ENCODE measurements at regions not wholly inside any gene's neighbourhood (a gene's known extent, or its start where the extent isn't known, plus 50 kb on each side); places are given as distances from the start of the nearest gene placed in this dataset.

- H3K9me3 ChIP-seq (ENCODE audit: control insufficient read depth, low read length), result no peaks in the 10 kb centered on the region
- no peak for TF ChIP-seq CTCF (IDR thresholded peaks at IDR 0.05)
- H2AFZ ChIP-seq, result peak overlapping the region; percentile 64
- H3K27ac ChIP-seq, result no peak overlapping the region
- H3K36me3 ChIP-seq (ENCODE audit: control insufficient read depth, insufficient read depth, low read length), result no peaks in the 10 kb centered on the region
- no peaks in the 10 kb centered on the region for H3K27me3 ChIP-seq (ENCODE audit: control insufficient read depth, insufficient read depth, low read length)
- no peaks in the 10 kb centered on the region for H3K79me2 ChIP-seq
- H3K4me1 ChIP-seq, result no peaks in the 10 kb centered on the region
- H3K4me2 ChIP-seq (ENCODE audit: low read length), result peak overlapping the region; percentile 44
- H3K4me3 ChIP-seq (ENCODE audit: low read depth, low read length), result no peak overlapping the region
- H3K9ac ChIP-seq, result no peak overlapping the region
Observed at GRCh38 chr11:133787379-133788141, 57.8 kb downstream of the SPATA19 start.

- no peaks in the 10 kb centered on the region for H3K9me3 ChIP-seq (ENCODE audit: control insufficient read depth, low read length)
- H3K4me2 ChIP-seq (ENCODE audit: low read length), result no peak overlapping the region
- no peaks in the 10 kb centered on the region for H3K27me3 ChIP-seq (ENCODE audit: control insufficient read depth, insufficient read depth, low read length)
- no peak overlapping the region for H3K9ac ChIP-seq
- H3K4me1 ChIP-seq, result no peaks in the 10 kb centered on the region
- no peak for TF ChIP-seq CTCF (IDR thresholded peaks at IDR 0.05)
- H3K36me3 ChIP-seq (ENCODE audit: control insufficient read depth, insufficient read depth, low read length), result no peaks in the 10 kb centered on the region
- H3K4me3 ChIP-seq (ENCODE audit: low read depth, low read length), result no peak overlapping the region
- no peaks in the 10 kb centered on the region for H3K79me2 ChIP-seq
- H3K27ac ChIP-seq, result no peak overlapping the region
- no peak overlapping the region for H2AFZ ChIP-seq
Observed at GRCh38 chr11:133785795-133786340, 59.4 kb downstream of the SPATA19 start.

GRCh38 chr11:133784359-133784758 is 61.0 kb downstream of the SPATA19 start:
- no peak for TF ChIP-seq CTCF (IDR thresholded peaks at IDR 0.05)

GRCh38 chr11:133782116-133782725 is 63.1 kb downstream of the SPATA19 start:
- no peak overlapping the region for H2AFZ ChIP-seq
- H3K27me3 ChIP-seq (ENCODE audit: control insufficient read depth, insufficient read depth, low read length), result no peaks in the 10 kb centered on the region
- no peaks in the 10 kb centered on the region for H3K9me3 ChIP-seq (ENCODE audit: control insufficient read depth, low read length)
- H3K27ac ChIP-seq, result no peak overlapping the region
- no peak overlapping the region for H3K4me2 ChIP-seq (ENCODE audit: low read length)
- H3K79me2 ChIP-seq, result no peaks in the 10 kb centered on the region
- H3K4me1 ChIP-seq, result no peaks in the 10 kb centered on the region
- no peaks in the 10 kb centered on the region for H3K36me3 ChIP-seq (ENCODE audit: control insufficient read depth, insufficient read depth, low read length)
- no peak overlapping the region for H3K4me3 ChIP-seq (ENCODE audit: low read depth, low read length)
- no peak for TF ChIP-seq CTCF (IDR thresholded peaks at IDR 0.05)
- H3K9ac ChIP-seq, result no peak overlapping the region

More at GRCh38 chr11:133784359-133784758, 61.0 kb downstream of the SPATA19 start:
- Histone ChIP-seq H3K27me3 (ENCODE audit: control insufficient read depth, insufficient read depth, low read length) (no peaks in the 10 kb centered on the region), H3K36me3 (ENCODE audit: control insufficient read depth, insufficient read depth, low read length) (no peaks in the 10 kb centered on the region), H3K27ac (no peak overlapping the region), H3K4me2 (ENCODE audit: low read length) (no peak overlapping the region), H3K4me3 (ENCODE audit: low read depth, low read length) (no peak overlapping the region), H3K79me2 (no peaks in the 10 kb centered on the region), H3K9me3 (ENCODE audit: control insufficient read depth, low read length) (no peaks in the 10 kb centered on the region), H3K9ac (no peak overlapping the region), H3K4me1 (no peaks in the 10 kb centered on the region), H2AFZ (no peak overlapping the region)

Data from parathyroid adenoma (tissue), 2 donors.